K562 (cell line): ENCODE measurements at regions not wholly inside any gene's neighbourhood (a gene's known extent, or its start where the extent isn't known, plus 50 kb on each side); places are given as distances from the start of the nearest gene placed in this dataset.

Experiments
- ATAC-seq: fragments of 200-7000 bp; cut with Tn5 transposase; 3 replicates; pipeline ENCODE4 v1.9.1; 2020; ENCODE audit warnings: moderate library complexity
- BruUV-seq: library from RNA; stranded (reverse); fragments of 400-500 nt; replicated peaks from 2 replicates; lab custom pipeline; 2021; lab: Mats Ljungman, UMichigan
- CTCF ChIA-PET: fragments of 300-600 bp; formaldehyde crosslinking; extraction: SDS; loops from one replicate; lab custom pipeline; 2021; ENCODE audit warnings: low intra/inter-chr PET ratio; lab: Yijun Ruan, JAX
- POLR2A ChIA-PET: fragments of 300-600, 350-650 bp; sonication (Branson Sonifier 250); formaldehyde crosslinking; extraction: SDS; loops from one replicate; lab custom pipeline; 2021; ENCODE audit warnings: antibody characterized with exemption, inconsistent platforms; lab: Yijun Ruan, JAX
- DNase-seq, 4 experiments: peaks; one replicate each; pipeline versions ENCODE4 v3.0.0 to v3.0.0-alpha.2; 2011 to 2018; ENCODE audit warnings: low spot score in 3 of 4, mixed read lengths in 3 of 4; ENCODE audit errors: extremely low read depth in 1 of 4
- FAIRE-seq: peaks from 2 replicates; lab custom pipeline; 2011; peaks lifted over from hg19 to GRCh38; lab: Jason Lieb, UNC
- H2AFZ ChIP-seq: 2 replicates; pipeline ENCODE4 v1.6.0; 2011; ENCODE audit warnings: low read depth, low read length, control low read depth, inconsistent platforms
- H3K27ac ChIP-seq: fragments of 200-600 bp; 3 replicates; pipeline ENCODE4 v1.8.0; 2011; ENCODE audit warnings: low read depth, mild to moderate bottlenecking, control low read depth, inconsistent platforms, low read length, moderate library complexity, mixed read lengths; ENCODE audit errors: extremely low read depth
- H3K27me3 ChIP-seq, 2 experiments: fragments of 300-600 bp in 1 of 2; 2 replicates in 1 of 2; 3 replicates in 1 of 2; pipeline versions ENCODE4 v1.6.0 to v1.8.0; 2011; ENCODE audit warnings: inconsistent platforms in 2 of 2, low read length in 2 of 2, mild to moderate bottlenecking in 1 of 2, mixed read lengths in 1 of 2, moderate library complexity in 1 of 2; ENCODE audit not compliant: control insufficient read depth in 2 of 2, insufficient read depth in 2 of 2
- H3K36me3 ChIP-seq: fragments of 300-600 bp; 3 replicates; pipeline ENCODE4 v1.8.0; 2011; ENCODE audit warnings: mild to moderate bottlenecking, low read length, inconsistent platforms; ENCODE audit not compliant: control insufficient read depth, insufficient read depth
- H3K4me1 ChIP-seq, 2 experiments: fragments of 200-600 bp in 1 of 2; replicated peaks in 1 of 2; 2 replicates in 1 of 2; 3 replicates in 1 of 2; pipeline versions ENCODE4 v1.5.1 to v1.8.0; 2011; ENCODE audit warnings: inconsistent platforms in 2 of 2, low read length in 2 of 2, mild to moderate bottlenecking in 1 of 2, mixed read lengths in 1 of 2, moderate library complexity in 1 of 2; ENCODE audit not compliant: control insufficient read depth in 2 of 2, insufficient read depth in 2 of 2
- H3K4me2 ChIP-seq: 2 replicates; pipeline ENCODE4 v1.6.1; 2011; ENCODE audit warnings: low read length, control low read depth, inconsistent platforms, mixed read lengths; ENCODE audit not compliant: insufficient read depth
- H3K4me3 ChIP-seq: fragments of 200-600 bp; sonication (generic), shearing (Covaris generic); 2 replicates; pipeline ENCODE4 v1.5.1; 2016; ENCODE audit warnings: control low read depth, inconsistent platforms
- H3K79me2 ChIP-seq: fragments of 200-600 bp; 3 replicates; pipeline ENCODE4 v1.8.0; 2011; ENCODE audit warnings: low read length, inconsistent platforms; ENCODE audit not compliant: control insufficient read depth, insufficient read depth
- H3K9ac ChIP-seq, 2 experiments: 2 replicates each; pipeline versions ENCODE4 v1.6.0 to v1.6.1; 2011; ENCODE audit warnings: low read depth in 2 of 2, low read length in 2 of 2, control low read depth in 1 of 2, inconsistent platforms in 1 of 2, mild to moderate bottlenecking in 1 of 2, mixed read lengths in 1 of 2; ENCODE audit not compliant: insufficient read depth in 1 of 2
- H3K9me1 ChIP-seq: one replicate; pipeline ENCODE4 v1.6.0; 2011; ENCODE audit warnings: inconsistent platforms, mild to moderate bottlenecking, low read length, moderate library complexity; ENCODE audit not compliant: control insufficient read depth, insufficient read depth
- H3K9me3 ChIP-seq: replicated peaks from 2 replicates; pipeline ENCODE4 v1.5.1; 2011; ENCODE audit warnings: low read depth, low read length, inconsistent platforms; ENCODE audit not compliant: control insufficient read depth, insufficient read depth
- H4K20me1 ChIP-seq: replicated peaks from 2 replicates; pipeline ENCODE4 v1.6.1; 2011; ENCODE audit warnings: low read length, inconsistent platforms, mixed read lengths; ENCODE audit not compliant: control insufficient read depth, insufficient read depth
- ARHGAP35 ChIP-seq: fragments of 450-650 bp; IDR thresholded peaks from 2 replicates; pipeline ENCODE4 v1.6.1; 2018; ENCODE audit not compliant: partially characterized antibody
- HBP1 ChIP-seq: fragments of 450-650 bp; formaldehyde crosslinking; IDR thresholded peaks from 2 replicates; pipeline ENCODE4 v1.4.0; 2022; ENCODE audit warnings: missing genetic modification characterization
- PKNOX1 ChIP-seq: fragments of 450-650 bp; IDR thresholded peaks from 2 replicates; pipeline ENCODE4 v1.6.1; 2016
- RNF2 ChIP-seq: sonication (generic); IDR thresholded peaks from 2 replicates; pipeline ENCODE4 v1.6.1; 2016
- SMARCE1 ChIP-seq: fragments of 450-650 bp; IDR thresholded peaks from 2 replicates; pipeline ENCODE4 v1.7.1; 2016; ENCODE audit warnings: mild to moderate bottlenecking
- U2AF1 ChIP-seq: fragments of 200-400 bp; formaldehyde crosslinking; optimal IDR thresholded peaks from 2 replicates; pipeline ENCODE3; 2017; ENCODE audit warnings: mild to moderate bottlenecking, low read depth, low read length, moderate library complexity
- WGBS: fragments of 100-300 bp; shearing (Covaris generic); methylation state at CpG from one replicate; pipeline ENCODE4 v1.1.6; 2016; ENCODE audit warnings: low coverage, mixed read lengths; ENCODE audit not compliant: insufficient coverage; ENCODE audit errors: missing lambda C conversion rate; 5-methylcytosine and 5-hydroxymethylcytosine counted together
- in situ Hi-C: fragments of 300-500 bp; cut with MboI; formaldehyde crosslinking; loops from 4 replicates; pipeline ENCODE4 v1.15.0; 2018; ENCODE audit warnings: inconsistent platforms, mixed read lengths
- intact Hi-C: fragments of 100-400 bp; cut with micrococcal nuclease; formaldehyde crosslinking; loops from 2 replicates; pipeline ENCODE4 v1.14.2; 2022

- no peak for TF ChIP-seq HBP1 (CRISPR knock-in tag)
- TF ChIP-seq RNF2, result no peak
- no peak for TF ChIP-seq U2AF1
Measured at GRCh38 chr5:175264406-175264805, 179.6 kb downstream of the DRD1 start (continued).

DNA sequence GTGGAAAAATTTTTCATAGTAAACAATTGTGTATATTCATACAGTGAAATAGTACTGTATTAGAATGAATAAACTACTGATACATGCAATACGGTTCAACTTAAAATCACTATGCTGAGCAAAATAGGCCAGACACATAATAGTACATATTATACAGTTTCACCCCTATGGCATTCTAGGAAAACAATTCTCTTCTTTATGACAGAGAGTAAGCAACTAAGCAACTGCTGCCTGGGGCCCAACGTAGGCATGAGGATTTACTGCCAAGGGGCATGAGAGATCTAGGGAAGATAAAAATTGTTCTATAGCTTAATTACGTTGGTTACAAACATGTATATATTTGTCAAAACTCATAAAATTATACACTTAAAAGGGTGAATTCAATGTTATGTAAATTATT lies 180.2 kb downstream of the DRD1 start:
- CTCF ChIA-PET, result no interaction called here
- intact Hi-C loops, result no loop called here

DNA sequence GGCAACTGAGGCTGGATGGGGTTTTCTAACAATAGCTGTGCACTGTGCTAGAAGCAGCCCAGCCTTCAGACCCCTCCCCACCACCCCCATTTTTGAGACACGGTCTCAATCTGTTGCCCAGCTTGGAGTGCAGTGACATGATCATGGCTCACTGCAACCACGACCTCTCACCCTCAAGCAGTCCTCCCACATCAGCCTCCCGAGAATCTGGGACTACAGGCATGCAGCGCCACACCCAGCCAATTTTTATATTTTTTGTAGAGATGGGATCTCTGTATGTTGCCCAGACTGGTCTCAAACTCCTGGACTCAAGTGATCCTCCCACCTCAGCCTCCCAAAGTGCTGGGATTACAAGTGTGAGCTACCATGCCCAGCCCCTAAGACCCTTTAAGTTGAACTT lies 182.5 kb downstream of the DRD1 start:
- Histone ChIP-seq H3K4me3 (no peak overlapping the region), H3K79me2 (no peaks in the 10 kb centered on the region), H3K9ac (no peak overlapping the region), H3K4me2 (no peak overlapping the region), H3K36me3 (no peaks in the 10 kb centered on the region), H4K20me1 (no peaks in the 10 kb centered on the region), H3K9me1 (no peaks in the 10 kb centered on the region), H3K9me3 (no peaks in the 10 kb centered on the region), H3K27ac (no peak overlapping the region), H3K4me1 (no peaks in the 10 kb centered on the region), H2AFZ (no peak overlapping the region)
- FAIRE-seq (no peak), ATAC-seq (no peak), DNase-seq (no peak)
- WGBS, result 0% methylated on average over 4 of the region's 4 CpGs
- ChIA-PET POLR2A (no interaction called here), CTCF (no interaction called here)
- intact Hi-C loops (no loop called here), in situ Hi-C loops (no loop called here)
- no TSS peak for BruUV-seq
- no peak for TF ChIP-seq PKNOX1
- no peak for TF ChIP-seq SMARCE1
- TF ChIP-seq, all 486 proteins: peak for 0
- no peaks in the 10 kb centered on the region for H3K27me3 ChIP-seq

More for the DNA sequence above, 180.2 kb downstream of the DRD1 start:
- in situ Hi-C loops, result no loop called here
- Histone ChIP-seq H2AFZ (no peak overlapping the region), H3K4me1 (no peaks in the 10 kb centered on the region), H3K9me1 (no peaks in the 10 kb centered on the region), H3K4me3 (no peak overlapping the region)
- TF ChIP-seq ARHGAP35, result no peak
- TF ChIP-seq, all 486 proteins: peak for 0
- H3K9me3 ChIP-seq, result no peaks in the 10 kb centered on the region
- no peak for FAIRE-seq
- H3K79me2 ChIP-seq, result no peaks in the 10 kb centered on the region
- H3K4me2 ChIP-seq, result no peak overlapping the region
- no peaks in the 10 kb centered on the region for H3K27me3 ChIP-seq
- 2% methylated on average over 3 of the region's 3 CpGs for WGBS
- no peaks in the 10 kb centered on the region for H3K36me3 ChIP-seq
- no peak overlapping the region for H3K9ac ChIP-seq
- no TSS peak for BruUV-seq
- H3K27ac ChIP-seq, result no peak overlapping the region
- H4K20me1 ChIP-seq, result no peaks in the 10 kb centered on the region
- DNase-seq, result no peak
- ATAC-seq, result no peak
- POLR2A ChIA-PET, result no interaction called here
